ENCODE measurements at regions not wholly inside any gene's neighbourhood (a gene's known extent, or its start where the extent isn't known, plus 50 kb on each side); places are given as distances from the start of the nearest gene placed in this dataset.

- TF ChIP-seq CTCF (conservative IDR thresholded peaks at IDR 0.05) = no peak
- H3K27ac ChIP-seq = no peak overlapping the region
These were observed 198.3 kb downstream of the KCNRG start for GRCh38 chr13:50213526-50213925.

GRCh38 chr13:50214514-50214913, 199.3 kb downstream of the KCNRG start:
- TF ChIP-seq CTCF (conservative IDR thresholded peaks at IDR 0.05) = no peak
- H3K27ac ChIP-seq = no peak overlapping the region

- no peak overlapping the region for H3K27ac ChIP-seq
- TF ChIP-seq CTCF (conservative IDR thresholded peaks at IDR 0.05) = no peak
These were observed 200.2 kb downstream of the KCNRG start for GRCh38 chr13:50215399-50215798.

- no peak overlapping the region for H3K27ac ChIP-seq
- TF ChIP-seq CTCF (conservative IDR thresholded peaks at IDR 0.05) = no peak
These were observed 204.5 kb downstream of the KCNRG start for GRCh38 chr13:50219743-50220142.

- no peak overlapping the region for H3K27ac ChIP-seq
- no peak for TF ChIP-seq CTCF (conservative IDR thresholded peaks at IDR 0.05)
These were observed 205.7 kb downstream of the KCNRG start for GRCh38 chr13:50220938-50221337.

- H3K27ac ChIP-seq = peak overlapping the region; percentile 61
- no peak for TF ChIP-seq CTCF (conservative IDR thresholded peaks at IDR 0.05)
These were observed 207.5 kb downstream of the KCNRG start for GRCh38 chr13:50222569-50223332.

GRCh38 chr13:50224534-50224933, 209.3 kb downstream of the KCNRG start:
- no peak overlapping the region for H3K27ac ChIP-seq

More at GRCh38 chr13:50224534-50224933, 209.3 kb downstream of the KCNRG start:
- TF ChIP-seq CTCF (conservative IDR thresholded peaks at IDR 0.05) = no peak
